GM19023 (cell line): ENCODE measurements at regions not wholly inside any gene's neighbourhood (a gene's known extent, or its start where the extent isn't known, plus 50 kb on each side); places are given as distances from the start of the nearest gene placed in this dataset.
A peak's percentile ranks its signal among the peaks of the same experiment; 100 is the strongest.

ENCODE experiments used
- ATAC-seq: cut with Tn5 transposase; IDR thresholded peaks from one replicate; pipeline ENCODE4 v1.9.1; 2021; ENCODE audit warnings: mild to moderate bottlenecking, moderate library complexity; ENCODE audit not compliant: unreplicated experiment

- no peak for ATAC-seq
These were observed 167.3 kb upstream of the ALKAL2 start for GRCh38 chr2:455015-455705.

DNA sequence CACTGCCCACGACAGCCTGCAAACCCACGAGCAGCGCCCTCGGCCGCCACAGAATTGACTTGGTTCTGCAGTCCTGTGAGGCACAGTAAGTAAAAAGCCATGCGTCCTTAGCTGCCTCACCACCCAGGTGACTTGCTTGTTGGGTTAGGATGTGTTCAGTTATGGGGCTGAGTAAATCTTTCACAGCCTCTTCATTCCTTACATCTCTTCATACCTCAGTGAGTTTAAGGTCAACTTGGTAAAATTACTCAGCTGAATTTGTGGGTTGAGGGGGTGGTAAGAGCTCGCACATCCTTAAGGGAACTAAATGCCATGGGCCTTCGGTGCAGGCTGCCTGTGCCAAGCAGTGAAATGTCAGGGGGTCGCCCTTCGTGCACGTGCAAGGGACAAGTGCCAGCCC lies 165.2 kb upstream of the ALKAL2 start:
- no peak for ATAC-seq

GRCh38 chr2:451495-451894 lies 163.6 kb upstream of the ALKAL2 start:
- no peak for ATAC-seq

DNA sequence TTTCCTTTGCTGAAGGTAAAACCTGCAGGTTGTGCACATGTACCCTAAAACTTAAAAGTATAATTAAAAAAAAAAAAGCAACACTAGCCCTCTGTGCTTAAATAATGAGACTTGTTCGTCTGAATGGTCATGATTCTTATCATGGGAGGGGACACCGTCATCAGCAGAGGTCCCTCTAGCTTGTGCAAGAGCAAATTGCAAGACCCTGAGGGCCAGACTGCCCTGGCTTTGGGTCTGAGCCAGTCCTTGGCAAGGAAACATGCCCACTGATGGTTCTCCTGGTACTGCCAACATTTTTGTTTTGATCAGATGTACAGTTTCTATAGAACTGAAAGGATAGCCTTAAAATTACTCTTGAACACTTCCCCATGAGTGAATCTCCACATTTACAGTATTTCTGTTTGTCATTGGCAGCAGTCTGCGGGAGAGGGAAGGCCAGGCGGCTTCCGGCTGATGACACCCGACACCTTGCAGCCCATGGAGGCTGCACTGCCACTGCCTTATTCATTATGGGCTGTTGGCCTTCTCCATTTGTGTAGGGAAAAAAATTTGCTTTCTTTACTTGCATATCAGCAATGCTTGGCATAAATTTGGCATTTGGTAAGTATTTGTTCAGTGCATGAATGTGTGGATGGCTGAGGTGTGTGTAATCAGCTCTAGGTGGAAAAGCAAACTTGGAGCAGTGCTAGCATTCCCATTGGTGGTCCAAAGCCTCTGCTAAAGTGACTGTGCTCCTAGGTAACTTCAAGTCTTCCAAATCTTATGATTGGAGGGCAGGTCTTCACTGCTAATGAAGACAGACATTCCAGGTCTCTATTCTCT lies 161.6 kb upstream of the ALKAL2 start:
- ATAC-seq, result no peak

- ATAC-seq, result no peak
These were observed 160.2 kb upstream of the ALKAL2 start for GRCh38 chr2:447902-448665.

GRCh38 chr2:446963-447530 lies 159.2 kb upstream of the ALKAL2 start:
- ATAC-seq, result no peak

GRCh38 chr2:446303-446874 lies 158.5 kb upstream of the ALKAL2 start:
- ATAC-seq, result no peak

- ATAC-seq, result no peak
These were observed 158.0 kb upstream of the ALKAL2 start for GRCh38 chr2:445896-446295.

DNA sequence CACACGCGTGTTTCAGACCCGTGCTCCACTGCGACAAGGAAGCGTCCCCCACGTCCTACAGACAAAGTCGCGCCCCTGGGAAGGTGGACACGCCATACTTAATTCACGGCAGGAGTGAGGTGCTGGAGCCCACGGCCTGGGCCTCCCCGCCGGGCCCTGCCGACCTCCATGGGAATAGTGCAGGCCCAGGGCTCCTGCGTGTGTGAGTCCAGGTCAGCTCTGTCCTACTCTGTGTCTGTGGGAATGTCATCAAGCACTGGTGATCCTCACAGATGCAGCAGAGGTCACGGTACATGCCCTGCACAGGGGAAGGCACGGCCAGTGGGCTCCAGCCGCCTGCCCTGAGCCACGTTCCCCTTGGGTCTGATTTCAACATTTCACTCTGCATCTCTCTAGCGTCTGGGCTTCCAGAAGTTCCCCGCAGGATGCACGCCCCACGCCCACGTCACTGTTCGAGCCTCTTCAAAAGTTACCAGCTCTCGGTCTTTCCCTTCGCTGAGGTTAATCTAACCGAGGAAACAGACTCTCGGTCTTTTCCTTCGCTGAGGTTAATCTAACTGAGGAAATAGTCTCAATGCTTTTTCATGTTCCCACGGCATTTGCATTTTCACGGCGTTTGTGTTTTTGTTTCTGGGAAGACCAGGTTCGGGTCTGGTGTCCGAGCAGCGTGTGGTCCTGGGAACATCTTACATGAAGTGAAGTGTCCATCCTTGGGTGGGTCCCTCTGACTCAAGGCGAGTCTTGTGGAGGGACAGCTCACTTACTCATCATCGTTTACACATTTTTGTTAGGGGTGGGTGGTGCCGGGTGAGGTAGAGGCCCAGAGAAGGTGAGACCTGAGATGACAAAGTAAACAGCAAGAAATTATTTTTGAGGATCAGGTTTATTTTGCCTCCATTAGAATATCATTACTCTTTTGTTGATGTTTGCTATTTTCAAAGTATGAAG lies 157.3 kb upstream of the ALKAL2 start:
- no peak for ATAC-seq

DNA sequence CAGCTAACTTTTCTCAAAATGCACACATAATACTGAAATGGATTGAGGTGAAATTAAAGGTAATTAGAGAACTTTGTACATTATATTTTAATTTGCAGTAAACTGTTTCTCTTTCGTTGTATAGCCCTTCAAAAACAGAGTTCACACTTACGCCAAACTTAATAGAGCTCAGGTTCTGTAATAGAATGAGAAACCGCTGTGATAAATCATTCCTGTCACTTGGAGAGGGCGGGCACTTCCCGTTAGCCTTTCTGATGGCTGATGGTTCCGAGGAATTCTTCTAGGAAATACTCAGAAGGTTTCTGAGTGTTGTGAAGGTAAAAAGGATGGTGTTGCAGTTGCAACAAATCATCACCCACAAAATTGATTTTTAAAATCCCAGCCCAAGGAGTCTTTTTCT lies 155.8 kb upstream of the ALKAL2 start:
- no peak for ATAC-seq

GRCh38 chr2:443216-443615 lies 155.3 kb upstream of the ALKAL2 start:
- no peak for ATAC-seq

- ATAC-seq, result peak; percentile 53
These were observed 153.5 kb upstream of the ALKAL2 start for GRCh38 chr2:441258-442022.

DNA sequence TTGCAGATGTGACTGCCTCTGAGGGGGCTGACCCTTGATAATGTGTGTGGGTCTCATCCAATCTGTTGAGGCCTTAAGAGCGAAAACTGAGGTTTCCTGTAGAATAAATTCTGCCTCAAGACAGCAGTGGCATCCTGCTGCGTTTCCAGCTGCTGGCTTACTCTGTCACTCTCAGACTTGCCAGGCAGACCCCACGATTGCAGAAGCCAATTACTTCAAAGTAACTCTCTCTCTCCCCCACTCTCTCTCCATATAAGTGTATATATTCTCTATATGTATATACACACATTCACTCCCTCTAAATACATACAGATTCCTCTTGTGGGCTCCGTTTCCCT lies 152.5 kb upstream of the ALKAL2 start:
- no peak for ATAC-seq

- no peak for ATAC-seq
These were observed 151.9 kb upstream of the ALKAL2 start for GRCh38 chr2:439556-440402.

GRCh38 chr2:439077-439476 lies 151.2 kb upstream of the ALKAL2 start:
- ATAC-seq, result no peak

DNA sequence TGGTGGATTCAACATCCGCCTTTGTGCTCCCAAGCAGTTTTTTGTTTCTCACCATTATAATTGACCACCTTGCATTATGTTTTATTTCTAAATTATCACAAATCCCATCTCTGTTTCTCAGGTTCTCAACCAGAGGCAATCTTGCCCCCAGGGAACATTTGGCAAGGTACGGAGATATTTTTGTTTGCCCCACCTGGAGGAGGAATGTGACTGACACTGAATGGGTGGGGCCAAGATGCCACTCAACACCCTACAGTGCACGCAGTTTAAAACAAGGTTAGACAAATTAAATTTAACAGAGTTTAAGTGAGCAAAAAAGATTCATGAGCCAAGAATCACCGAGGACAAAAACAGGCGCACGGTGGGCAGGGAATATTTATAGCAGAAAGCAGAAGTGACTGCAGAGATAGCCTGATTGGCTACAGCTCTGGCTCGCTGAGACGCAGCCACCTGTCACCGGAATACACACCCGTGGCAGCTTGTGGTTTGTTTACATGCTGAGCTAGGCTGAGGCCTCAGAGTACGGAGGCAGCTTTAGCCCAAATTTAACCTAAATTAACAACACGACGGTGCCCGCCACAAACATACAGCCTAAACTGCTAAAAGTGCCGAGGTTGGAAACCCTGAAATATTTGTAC lies 150.0 kb upstream of the ALKAL2 start:
- peak; percentile 84 for ATAC-seq

DNA sequence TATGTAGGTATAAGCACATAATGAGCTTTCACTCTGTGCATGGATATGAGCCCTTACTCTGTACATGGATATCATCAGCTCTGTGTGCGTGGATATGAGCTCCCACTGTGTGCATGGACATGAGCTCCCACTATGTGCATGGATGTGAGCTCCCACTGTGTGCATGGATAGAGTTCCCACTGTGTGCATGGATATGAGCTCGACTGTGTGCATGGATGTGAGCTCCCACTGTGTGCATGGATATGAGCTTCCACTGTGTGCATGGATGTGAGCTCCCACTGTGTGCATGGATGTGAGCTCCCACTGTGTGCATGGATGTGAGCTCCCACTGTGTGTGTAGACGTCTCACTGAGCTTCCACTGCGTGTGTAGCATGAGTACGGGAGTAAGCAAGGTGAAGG lies 149.3 kb upstream of the ALKAL2 start:
- ATAC-seq, result no peak

GRCh38 chr2:436205-436604 lies 148.3 kb upstream of the ALKAL2 start:
- ATAC-seq, result no peak
